Caco-2 (cell line): ENCODE measurements at regions not wholly inside any gene's neighbourhood (a gene's known extent, or its start where the extent isn't known, plus 50 kb on each side); places are given as distances from the start of the nearest gene placed in this dataset.

Experiments
- BruUV-seq: library from RNA; stranded (reverse); fragments of 400-500 nt; replicated peaks from 2 replicates; lab custom pipeline; 2021; lab: Mats Ljungman, UMichigan
- CTCF ChIA-PET: fragments of 300-600 bp; sonication (Branson Sonifier 250); formaldehyde crosslinking; loops from one replicate; lab custom pipeline; 2022; ENCODE audit warnings: antibody characterized with exemption; lab: Charles Lee
- POLR2A ChIA-PET: fragments of 300-600 bp; sonication (Branson Sonifier 250); formaldehyde crosslinking; loops from one replicate; lab custom pipeline; 2022; ENCODE audit warnings: antibody characterized with exemption; lab: Charles Lee
- DNase-seq, 2 experiments: peaks; one replicate each; pipeline versions ENCODE4 v3.0.0 to v3.0.0-alpha.2; 2020 to 2022
- H3K27me3 ChIP-seq: replicated peaks from 2 replicates; pipeline ENCODE4 v1.6.0; 2011; ENCODE audit warnings: low read length; ENCODE audit not compliant: control insufficient read depth, insufficient read depth
- H3K36me3 ChIP-seq: 2 replicates; pipeline ENCODE4 v1.5.1; 2011; ENCODE audit warnings: low read length; ENCODE audit not compliant: control insufficient read depth, insufficient read depth
- H3K4me1 ChIP-seq: fragments of 250-450 bp; sonication (Bioruptor Pico); 2 replicates; pipeline ENCODE4 v1.5.1; 2020; ENCODE audit warnings: mild to moderate bottlenecking
- H3K4me3 ChIP-seq: 2 replicates; pipeline ENCODE4 v1.5.1; 2011; ENCODE audit warnings: low read depth, mild to moderate bottlenecking, control low read depth, low read length
- H3K9me3 ChIP-seq: fragments of 250-450 bp; sonication (Bioruptor Pico); 2 replicates; pipeline ENCODE4 v1.5.1; 2020; ENCODE audit warnings: mild to moderate bottlenecking, moderate library complexity
- H3K27ac Mint-ChIP-seq: one replicate; pipeline ENCODE4 v1.8.0; 2022; ENCODE audit warnings: mixed read lengths; ENCODE audit not compliant: unreplicated experiment
- H3K27me3 Mint-ChIP-seq: one replicate; pipeline ENCODE4 v1.8.0; 2022; ENCODE audit warnings: mixed read lengths; ENCODE audit not compliant: insufficient read depth, unreplicated experiment
- H3K36me3 Mint-ChIP-seq: one replicate; pipeline ENCODE4 v1.8.0; 2022; ENCODE audit warnings: mild to moderate bottlenecking, mixed read lengths; ENCODE audit not compliant: insufficient read depth, unreplicated experiment
- H3K4me1 Mint-ChIP-seq: one replicate; pipeline ENCODE4 v1.8.0; 2022; ENCODE audit warnings: low read depth, mixed read lengths; ENCODE audit not compliant: unreplicated experiment
- H3K4me3 Mint-ChIP-seq: one replicate; pipeline ENCODE4 v1.8.0; 2022; ENCODE audit warnings: mild to moderate bottlenecking, moderate library complexity, mixed read lengths; ENCODE audit not compliant: unreplicated experiment
- H3K9me3 Mint-ChIP-seq: one replicate; pipeline ENCODE4 v1.8.0; 2022; ENCODE audit warnings: mixed read lengths; ENCODE audit not compliant: unreplicated experiment
- CTCF ChIP-seq, 2 experiments: fragments of 200-600 bp in 1 of 2; IDR thresholded peaks; 1 replicate in 1 of 2; 2 replicates in 1 of 2; pipeline versions ENCODE4 v1.5.1 to v1.8.0; 2011 to 2022; ENCODE audit warnings: antibody characterized with exemption in 1 of 2, control low read depth in 1 of 2, inconsistent platforms in 1 of 2, low read depth in 1 of 2, low read length in 1 of 2, mild to moderate bottlenecking in 1 of 2, moderate library complexity in 1 of 2; ENCODE audit not compliant: insufficient read depth in 1 of 2, severe bottlenecking in 1 of 2, unreplicated experiment in 1 of 2
- intact Hi-C: fragments of 100-400 bp; cut with micrococcal nuclease; formaldehyde crosslinking; loops from one replicate; pipeline ENCODE4 v1.10.0; 2022; ENCODE audit not compliant: unreplicated experiment

GRCh38 chr6:6711832-6712448 is 123.4 kb downstream of the LY86 start:
- peaks cover 2% of the 10 kb centered on the region for H3K27me3 Mint-ChIP-seq
- no peak for DNase-seq
- no peak for TF ChIP-seq CTCF (IDR thresholded peaks at IDR 0.05; ENCODE audit: insufficient read depth in 1 of 2, low read depth in 1 of 2, low read length in 1 of 2, severe bottlenecking in 1 of 2, unreplicated experiment in 1 of 2)
- no TSS peak for BruUV-seq
- H3K27ac Mint-ChIP-seq, result peak overlapping the region; percentile 31
- no peaks in the 10 kb centered on the region for H3K9me3 ChIP-seq
- H3K36me3 Mint-ChIP-seq, result no peaks in the 10 kb centered on the region
- H3K9me3 Mint-ChIP-seq, result no peaks in the 10 kb centered on the region
- no peak overlapping the region for H3K4me3 ChIP-seq
- intact Hi-C loops, result no loop called here
- no peaks in the 10 kb centered on the region for H3K27me3 ChIP-seq
- POLR2A ChIA-PET, result no interaction called here
- H3K4me1 Mint-ChIP-seq, result peaks cover 10% of the 10 kb centered on the region
- peaks cover 10% of the 10 kb centered on the region; the same call in 1 of the 2 replicates for H3K4me1 ChIP-seq
- no peak overlapping the region for H3K4me3 Mint-ChIP-seq
- CTCF ChIA-PET, result interaction anchor here (0.8 to 1.4 kb wide), 4 partner anchors 12 to 564 kb away, joined by 3 to 7 read pairs (median 5); no protein-coding TSS in a partner anchor
- no peaks in the 10 kb centered on the region for H3K36me3 ChIP-seq

GRCh38 chr6:6712449-6713403 is 124.2 kb downstream of the LY86 start:
- H3K4me1 ChIP-seq, result peaks cover 10% of the 10 kb centered on the region; the same call in 1 of the 2 replicates
- Mint-ChIP-seq H3K27me3 (peaks cover 2% of the 10 kb centered on the region), H3K9me3 (no peaks in the 10 kb centered on the region), H3K36me3 (no peaks in the 10 kb centered on the region), H3K4me3 (peak overlapping the region; percentile 5), H3K4me1 (peaks cover 10% of the 10 kb centered on the region), H3K27ac (no peak overlapping the region)
- no peaks in the 10 kb centered on the region for H3K36me3 ChIP-seq
- H3K4me3 ChIP-seq, result no peak overlapping the region
- CTCF ChIA-PET, result interaction anchor here (0.6 to 1.4 kb wide), 9 partner anchors 10 to 563 kb away, joined by 3 to 7 read pairs (median 3); no protein-coding TSS in a partner anchor
- intact Hi-C loops, result no loop called here
- H3K27me3 ChIP-seq, result no peaks in the 10 kb centered on the region
- no TSS peak for BruUV-seq
- peak; percentile 66 to 70 for DNase-seq
- H3K9me3 ChIP-seq, result no peaks in the 10 kb centered on the region
- POLR2A ChIA-PET, result no interaction called here
- peak in 1 of 2 experiments; percentile 30 for TF ChIP-seq CTCF (IDR thresholded peaks at IDR 0.05; ENCODE audit: insufficient read depth in 1 of 2, low read depth in 1 of 2, low read length in 1 of 2, severe bottlenecking in 1 of 2, unreplicated experiment in 1 of 2)

- Histone ChIP-seq H3K27me3 (no peaks in the 10 kb centered on the region), H3K9me3 (no peaks in the 10 kb centered on the region), H3K4me1 (peaks cover 10% of the 10 kb centered on the region; the same call in 1 of the 2 replicates), H3K4me3 (no peak overlapping the region), H3K36me3 (no peaks in the 10 kb centered on the region)
- intact Hi-C loops, result no loop called here
- POLR2A ChIA-PET, result no interaction called here
- no peak for DNase-seq
- Mint-ChIP-seq H3K27ac (no peak overlapping the region), H3K27me3 (peaks cover 2% of the 10 kb centered on the region), H3K4me3 (no peak overlapping the region), H3K9me3 (no peaks in the 10 kb centered on the region), H3K4me1 (peaks cover 10% of the 10 kb centered on the region), H3K36me3 (no peaks in the 10 kb centered on the region)
- no peak for TF ChIP-seq CTCF (IDR thresholded peaks at IDR 0.05; ENCODE audit: insufficient read depth in 1 of 2, low read depth in 1 of 2, low read length in 1 of 2, severe bottlenecking in 1 of 2, unreplicated experiment in 1 of 2)
- no TSS peak for BruUV-seq
- CTCF ChIA-PET, result interaction anchor here (1.2 kb wide), 1 partner anchor 17 kb away, joined by 3 read pairs; no protein-coding TSS in a partner anchor
These were observed 125.1 kb downstream of the LY86 start for GRCh38 chr6:6713657-6714056.
